Limb (tissue), 2 donors: ENCODE measurements at regions not wholly inside any gene's neighbourhood (a gene's known extent, or its start where the extent isn't known, plus 50 kb on each side); places are given as distances from the start of the nearest gene placed in this dataset.

Experiments
- DNase-seq, 2 donors: peaks; one replicate each; pipeline ENCODE4 v3.0.0-alpha.2; 2016; ENCODE audit errors: extremely low spot score in 2 of 2

DNA sequence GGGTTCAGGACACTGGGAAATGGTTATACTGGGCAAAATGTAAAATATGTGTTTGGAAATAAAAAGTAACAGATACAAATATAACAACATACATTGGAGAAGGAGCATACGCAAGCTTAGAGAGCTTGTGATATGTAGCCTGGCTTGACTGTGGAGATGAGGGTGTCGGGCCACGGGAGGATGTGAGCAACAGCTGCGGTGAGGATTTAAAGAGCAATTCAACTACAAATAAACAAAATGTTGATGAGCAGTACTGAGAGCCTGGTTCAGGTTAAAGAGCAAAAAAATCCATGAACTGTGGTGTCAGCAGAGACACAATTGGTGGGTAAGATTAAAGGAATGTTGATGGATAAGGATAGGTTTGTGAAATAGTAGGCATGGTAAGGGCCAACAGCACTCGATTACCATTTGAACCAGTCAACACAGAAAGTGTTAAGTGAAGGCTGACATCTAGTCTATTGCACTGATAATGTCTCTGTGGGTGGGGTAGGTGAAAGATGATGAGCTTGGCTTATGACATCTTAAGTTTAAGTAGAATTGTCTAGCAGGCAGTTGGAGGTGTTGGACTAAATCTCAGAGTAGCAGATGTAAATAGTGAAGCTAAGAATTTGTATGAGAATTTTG lies 723.2 kb downstream of the EPM2A start:
- no peak for DNase-seq

DNA sequence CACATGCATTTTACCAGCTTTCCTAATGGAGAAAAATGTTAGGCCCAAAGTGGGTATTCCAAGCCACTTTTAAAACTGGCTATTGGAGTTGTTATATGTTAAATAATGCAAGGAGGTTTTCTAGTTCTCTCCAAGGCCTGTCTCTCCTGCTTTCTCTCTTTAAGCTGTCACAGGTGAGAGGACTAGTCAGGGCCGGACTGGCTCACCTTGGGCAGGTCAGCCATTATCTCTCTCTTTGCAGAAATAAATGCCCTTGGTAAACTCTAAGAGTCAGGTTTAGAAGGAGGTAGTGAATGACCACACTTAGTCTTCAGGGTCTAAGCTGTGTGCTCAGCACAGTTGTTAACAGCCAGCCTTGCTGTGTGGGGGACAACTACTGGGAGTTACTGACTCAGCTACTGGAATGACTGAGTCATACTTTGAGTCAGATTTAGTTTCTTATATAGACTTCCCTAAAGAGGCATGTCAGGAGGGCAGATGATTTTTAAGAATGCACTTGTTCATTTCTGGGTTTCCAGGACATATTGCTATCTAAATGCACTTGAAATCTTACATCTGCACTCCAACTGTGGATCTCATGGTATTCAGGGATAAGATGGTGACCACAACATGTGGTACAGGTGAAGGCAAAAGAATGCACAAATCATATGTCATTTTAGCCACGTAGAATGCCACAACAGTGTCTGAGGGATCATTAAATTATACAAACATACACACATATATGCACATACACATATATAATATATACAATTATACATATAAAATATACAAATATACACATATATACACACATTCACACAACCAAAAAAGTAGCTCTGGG lies 719.4 kb downstream of the EPM2A start:
- DNase-seq, result no peak

DNA sequence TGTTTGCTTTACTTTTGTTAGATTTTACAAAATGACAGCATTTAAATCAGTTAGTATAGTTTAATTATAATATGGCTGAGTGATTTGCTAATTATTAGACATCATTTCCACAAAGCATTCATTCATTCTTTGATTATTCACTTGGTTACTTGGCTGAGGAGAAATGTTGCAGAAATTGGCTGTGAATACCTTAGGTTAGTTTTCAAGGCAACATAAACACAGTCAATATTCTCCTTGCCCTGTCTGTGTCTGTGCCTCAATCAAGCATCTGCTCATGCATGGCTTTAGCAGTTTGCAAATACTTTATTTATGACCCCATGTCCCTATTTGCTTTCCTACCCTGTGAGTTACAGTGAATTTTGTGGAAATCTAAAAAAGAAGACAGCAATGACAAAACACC lies 718.3 kb downstream of the EPM2A start:
- no peak for DNase-seq

DNA sequence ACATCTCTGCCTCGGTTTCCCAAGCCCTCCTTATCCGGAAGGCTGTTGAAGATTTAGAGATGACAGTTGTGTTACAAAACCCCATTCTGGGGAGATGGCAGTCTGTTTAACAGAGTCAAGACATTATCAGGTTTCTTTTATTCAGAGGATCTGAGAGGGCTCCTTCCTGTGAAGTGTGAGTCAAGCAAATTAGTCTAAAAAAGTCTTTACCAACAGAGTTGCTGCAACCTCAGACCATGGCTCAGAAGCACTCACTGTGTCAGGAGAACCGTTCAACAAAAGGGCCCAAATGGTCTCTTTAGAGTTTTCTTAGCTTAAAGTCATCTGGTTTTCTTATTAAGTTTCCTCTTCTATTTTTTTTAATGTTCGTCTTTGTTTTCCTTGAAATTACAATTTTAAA lies 717.8 kb downstream of the EPM2A start:
- no peak for DNase-seq

DNA sequence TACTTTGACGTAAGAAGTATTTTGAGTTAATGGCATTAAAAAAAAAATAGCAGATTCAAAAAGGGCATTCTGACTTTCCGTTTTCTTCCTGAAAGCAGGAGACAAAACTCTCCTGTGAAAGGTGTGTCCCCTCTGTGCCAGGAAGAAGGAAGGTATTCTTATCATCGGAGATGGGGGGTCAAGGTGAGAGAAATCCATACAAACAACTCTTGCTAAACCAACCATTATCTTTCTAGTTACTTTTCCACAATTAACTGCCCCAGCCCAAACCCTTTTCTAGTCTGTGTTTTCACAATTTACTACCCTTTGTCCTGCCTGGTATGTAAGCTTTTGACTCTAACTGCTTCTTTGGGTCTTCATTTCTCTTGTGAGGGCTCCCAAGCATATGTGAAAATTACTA lies 717.3 kb downstream of the EPM2A start:
- DNase-seq, result no peak

DNA sequence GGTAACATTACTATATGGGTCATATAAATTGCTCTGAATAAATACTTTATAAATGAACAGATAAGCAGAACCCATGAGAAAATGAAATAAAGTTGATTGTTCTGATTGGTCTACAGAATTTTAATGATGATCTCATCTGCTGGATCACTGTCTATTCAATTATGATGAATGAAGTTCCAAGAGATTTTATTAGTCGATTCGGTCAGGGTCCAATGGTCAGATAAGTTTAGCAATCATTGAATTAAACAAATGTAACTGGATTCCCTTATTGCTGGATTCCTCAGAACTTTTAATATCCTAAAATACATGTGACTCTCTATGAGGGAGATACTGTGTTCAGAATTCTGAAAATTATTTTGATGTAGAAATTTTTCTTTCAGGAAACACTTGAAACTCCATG lies 715.2 kb downstream of the EPM2A start:
- DNase-seq, result no peak

DNA sequence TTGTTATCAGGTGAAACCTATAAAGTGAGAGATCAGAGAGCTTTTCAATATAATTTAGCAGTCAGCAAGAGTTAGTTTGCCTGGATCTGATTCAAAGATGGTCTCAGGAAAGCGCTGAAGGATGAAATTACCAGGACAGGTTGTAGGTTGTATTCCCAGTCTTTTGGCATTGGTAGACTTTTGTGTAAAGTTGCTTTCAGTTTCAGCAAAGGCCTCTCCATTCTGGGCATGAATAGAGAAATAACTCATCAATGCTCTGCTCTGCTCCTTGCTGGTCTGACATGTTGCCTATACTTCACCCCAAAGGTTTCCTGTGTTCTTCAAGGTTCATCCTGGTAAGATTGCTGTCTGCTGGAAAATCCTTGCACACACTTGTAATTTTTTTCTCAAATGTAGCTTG lies 714.8 kb downstream of the EPM2A start:
- DNase-seq, result no peak

DNA sequence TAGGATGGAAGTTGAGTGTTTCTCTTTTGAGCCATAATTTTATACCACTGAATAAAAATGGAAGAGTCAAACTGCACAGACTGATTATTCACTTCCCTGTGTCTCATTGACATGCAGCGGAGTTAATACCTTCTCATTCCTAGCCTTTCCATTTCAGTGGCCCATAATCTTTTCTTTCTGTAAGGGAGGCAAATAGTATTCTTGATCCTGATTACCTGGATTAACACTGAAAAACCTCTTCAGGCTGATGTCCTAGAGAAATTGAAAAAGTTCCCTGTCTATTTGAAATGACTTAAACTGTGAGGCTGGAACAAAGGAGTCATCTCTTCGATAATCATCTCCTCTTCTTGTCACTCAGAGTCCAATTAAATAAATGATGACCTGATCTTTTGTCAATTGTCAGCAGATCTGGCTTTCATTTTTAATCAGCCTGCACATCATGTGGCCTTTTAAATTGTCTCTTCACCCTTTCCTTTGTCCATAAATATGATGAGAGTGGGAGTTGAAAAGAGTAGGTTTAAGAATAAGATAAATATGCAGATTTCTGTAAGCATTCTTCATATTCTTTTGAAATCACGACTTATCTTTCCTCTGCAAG lies 713.0 kb downstream of the EPM2A start:
- DNase-seq, result no peak

DNA sequence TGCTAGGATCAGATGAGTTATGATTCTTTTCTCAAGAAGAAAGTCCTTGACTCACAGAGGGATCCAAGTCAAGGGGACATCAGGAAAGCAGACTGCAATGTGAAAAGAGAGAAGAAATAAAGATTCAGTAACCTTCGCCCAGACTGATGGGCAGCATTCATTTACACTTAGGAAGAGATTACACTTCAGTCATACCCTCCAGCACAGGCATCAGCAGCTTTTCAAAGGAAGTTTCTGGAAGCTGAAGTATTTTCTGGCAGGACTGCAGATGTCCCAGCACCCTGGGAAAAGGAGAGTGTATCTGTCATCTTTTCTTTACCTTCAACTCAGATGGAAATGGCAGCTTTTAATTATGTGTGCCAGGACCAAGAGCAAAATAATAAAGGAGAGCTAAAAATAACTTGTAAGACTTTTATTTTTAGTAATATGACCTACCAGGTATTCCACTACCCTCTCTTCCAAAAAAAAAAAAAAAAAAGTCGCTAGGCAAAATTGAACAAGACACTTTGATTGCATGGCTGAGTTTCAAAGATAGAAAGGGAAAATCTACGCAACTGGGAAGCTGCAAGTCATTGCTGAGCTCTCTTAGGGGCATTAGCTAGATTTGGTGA lies 712.1 kb downstream of the EPM2A start:
- DNase-seq, result no peak

DNA sequence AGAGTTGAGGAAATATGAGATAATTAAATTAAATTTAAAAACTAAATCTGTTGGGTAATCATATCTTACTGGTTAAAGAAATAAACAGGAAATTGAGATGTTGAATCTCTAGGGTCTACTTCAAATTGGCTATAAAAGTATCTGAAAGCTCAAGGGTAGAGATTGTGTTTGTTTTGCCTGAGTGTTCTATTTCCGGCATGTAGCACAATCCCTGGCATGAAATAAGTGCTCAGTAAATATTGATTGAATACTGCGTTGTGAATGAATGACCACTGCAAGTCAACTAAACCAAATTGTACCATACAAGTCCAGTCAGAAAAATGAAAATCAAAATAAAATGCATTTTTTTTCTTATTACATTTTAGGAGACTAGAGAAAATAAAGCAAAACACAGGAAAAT lies 709.8 kb downstream of the EPM2A start:
- no peak for DNase-seq

DNA sequence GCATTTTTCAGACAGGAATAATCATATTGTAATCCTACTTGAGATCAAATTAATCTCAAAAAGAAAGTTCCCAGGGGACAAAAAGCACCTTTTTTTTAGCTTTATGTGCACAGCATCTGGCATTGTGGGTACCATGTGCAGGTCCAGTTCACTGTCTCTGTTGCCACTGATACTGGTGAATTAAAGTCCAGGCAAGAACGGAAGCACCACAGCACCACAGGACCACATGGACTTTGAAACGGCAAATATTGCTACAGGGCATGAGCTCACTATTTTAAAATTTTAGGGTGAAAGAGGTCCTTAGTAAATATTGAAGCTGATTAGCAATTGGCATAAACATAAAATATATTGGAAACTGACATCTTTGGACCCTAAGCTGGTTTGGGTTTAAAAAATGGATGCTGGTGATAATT lies 709.0 kb downstream of the EPM2A start:
- DNase-seq, result no peak

DNA sequence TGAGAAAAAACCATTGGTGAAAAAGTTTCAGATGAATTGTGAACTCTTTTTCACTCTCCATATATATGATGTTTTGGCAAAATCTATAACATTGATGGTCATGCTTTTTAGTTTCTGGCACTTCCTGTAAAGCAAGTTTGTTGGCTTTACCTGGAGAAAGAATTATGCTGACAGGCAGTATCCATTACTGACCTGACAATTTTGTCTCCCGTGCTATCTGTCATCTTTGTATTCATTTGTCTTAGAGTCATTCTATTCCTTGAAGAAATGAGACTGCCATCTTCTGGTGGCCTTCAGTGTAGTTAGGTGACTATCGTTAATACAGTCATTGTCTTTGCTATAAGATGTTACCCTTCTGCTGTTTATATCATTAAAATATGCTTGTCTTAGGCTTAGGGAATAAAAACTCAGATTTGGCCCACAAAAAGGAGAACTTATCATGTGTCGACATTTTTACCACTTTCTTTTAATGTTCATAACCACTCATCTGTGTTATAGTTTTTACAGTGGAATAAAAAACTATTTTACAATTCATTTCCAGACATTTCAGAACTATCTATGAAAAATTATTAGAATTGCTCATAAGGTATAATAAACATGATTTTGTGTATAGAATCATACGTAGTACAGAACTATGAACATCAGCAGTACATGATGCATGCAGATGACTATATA lies 707.0 kb downstream of the EPM2A start:
- no peak for DNase-seq

DNA sequence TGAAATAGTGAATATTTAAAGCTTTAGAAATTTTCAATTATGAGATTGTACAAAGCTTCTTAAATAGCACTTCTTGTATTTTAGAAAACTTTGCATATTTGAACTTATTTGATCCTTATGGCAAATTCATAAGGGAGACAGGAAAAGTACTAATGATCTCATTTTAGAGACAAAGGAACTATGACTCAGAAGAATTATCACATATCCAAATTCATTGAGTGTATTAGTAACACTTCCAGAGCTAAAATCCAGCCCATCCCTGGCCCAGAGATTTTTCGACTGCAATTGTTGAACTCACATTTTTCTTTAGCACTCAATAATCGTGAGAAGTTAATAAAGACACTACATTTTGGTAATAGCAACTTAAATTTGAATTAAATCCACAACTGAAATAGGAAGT lies 704.3 kb downstream of the EPM2A start:
- no peak for DNase-seq

DNA sequence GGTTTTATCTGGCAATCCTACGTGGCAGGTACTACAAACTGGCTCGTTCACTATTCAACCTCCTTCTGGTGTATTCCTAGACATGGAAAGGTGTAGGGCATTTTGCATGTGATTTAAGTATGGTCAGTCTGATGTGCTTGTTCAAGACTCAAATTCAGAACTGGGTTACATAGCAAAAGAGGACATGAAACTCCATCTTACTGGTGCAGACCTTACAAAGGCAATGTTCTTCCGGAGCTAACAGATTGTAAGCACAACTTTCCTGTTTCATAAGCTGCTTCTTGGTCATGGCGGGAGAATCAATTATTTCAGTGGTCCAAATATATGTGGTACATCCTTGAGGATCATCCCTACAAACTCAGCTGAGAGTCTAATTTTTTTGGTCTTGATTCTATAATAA lies 703.4 kb downstream of the EPM2A start:
- no peak for DNase-seq

DNA sequence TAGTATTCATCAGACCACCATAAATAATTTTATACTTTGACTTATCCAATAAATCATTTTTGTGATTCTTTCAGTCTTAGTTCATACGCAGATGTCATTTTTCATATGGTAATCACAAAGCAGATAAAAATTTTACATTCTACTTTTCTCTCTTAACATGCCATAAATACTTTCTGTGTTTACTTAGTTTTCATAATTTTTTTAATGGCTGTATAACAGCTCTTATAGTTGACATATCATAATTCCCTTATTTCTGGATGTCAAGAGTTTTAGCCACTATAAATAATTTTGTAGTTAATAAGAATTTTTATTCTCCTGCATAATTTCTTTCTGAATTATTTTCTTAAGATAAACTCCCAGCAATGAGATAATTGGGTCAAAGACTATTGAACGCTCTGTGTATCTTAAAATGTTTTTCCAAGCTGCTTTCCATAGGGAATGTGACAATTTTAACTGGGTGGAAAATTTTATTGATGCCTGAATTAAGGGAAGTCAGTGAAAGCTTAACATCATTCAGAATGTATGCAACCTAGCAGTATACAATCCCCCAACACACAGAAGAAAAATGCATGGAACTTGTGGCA lies 702.7 kb downstream of the EPM2A start:
- no peak for DNase-seq

DNA sequence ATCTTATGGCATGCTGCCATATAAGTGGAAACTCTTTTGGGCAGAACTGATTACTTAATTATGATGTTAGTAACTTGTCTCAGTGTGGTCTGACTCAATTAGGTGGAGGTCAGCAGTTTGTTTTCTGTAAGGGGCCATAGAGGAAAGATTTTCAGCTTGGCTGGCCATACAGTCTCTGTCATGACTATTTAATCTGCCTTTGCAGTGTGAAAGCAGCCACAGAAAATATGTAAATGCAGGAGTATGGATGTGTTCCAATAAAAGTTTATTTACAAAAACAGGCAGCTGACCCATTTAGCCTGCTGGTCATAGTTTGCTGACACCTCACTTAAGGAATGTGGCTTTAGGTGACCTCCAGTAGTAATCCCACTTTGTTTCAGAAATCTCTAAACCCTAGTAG lies 700.7 kb downstream of the EPM2A start:
- no peak for DNase-seq

DNA sequence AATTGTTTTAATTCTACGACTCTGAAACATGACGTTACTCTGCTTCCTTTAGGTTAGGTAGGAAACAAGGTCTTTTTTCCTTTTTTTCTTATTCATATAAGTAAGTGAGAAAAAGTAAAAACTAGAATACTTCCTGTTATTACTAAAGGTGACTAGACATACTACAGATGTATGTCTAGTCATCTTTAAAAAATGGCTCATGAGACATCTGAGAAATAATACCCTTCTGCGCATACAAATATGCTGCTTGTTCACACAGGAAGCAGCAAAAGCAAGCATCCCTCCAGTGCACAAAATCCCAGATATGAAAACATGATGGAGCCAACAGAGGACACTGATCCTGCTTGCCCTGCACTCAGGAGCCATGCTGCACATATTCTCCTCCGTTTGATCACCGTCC lies 699.1 kb downstream of the EPM2A start:
- no peak for DNase-seq

DNA sequence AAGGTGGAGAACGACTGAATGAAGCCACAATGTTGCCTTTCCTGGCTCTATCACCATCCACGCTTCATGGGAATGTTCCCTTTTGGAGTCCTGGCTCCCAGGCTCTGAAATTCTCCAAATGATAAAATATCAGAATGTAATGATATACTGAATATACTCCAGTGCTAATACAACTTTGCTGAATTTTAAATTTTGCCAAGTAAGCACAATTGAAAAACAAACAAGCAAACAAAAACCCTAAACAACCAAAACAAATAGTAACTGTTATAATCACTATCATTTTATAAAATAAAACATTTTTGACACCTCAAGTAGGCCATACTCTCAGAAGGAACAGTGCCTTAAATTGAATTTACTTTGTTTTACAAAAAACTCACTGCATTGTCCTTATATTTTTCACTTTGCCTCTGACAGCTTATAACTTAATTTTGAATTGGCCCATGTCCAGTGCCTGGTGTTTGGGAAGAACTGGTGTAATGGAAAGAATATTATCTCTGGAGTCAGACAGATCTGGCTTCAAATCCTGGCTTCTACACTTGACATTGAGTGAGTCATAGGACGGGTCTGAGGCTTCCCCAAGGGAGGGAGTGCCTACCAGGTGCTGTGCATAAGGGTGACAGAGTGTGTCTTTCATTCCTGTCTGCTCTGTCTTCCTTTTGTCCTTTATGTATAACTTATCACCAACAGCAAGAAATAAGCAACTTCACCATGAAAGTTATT lies 698.3 kb downstream of the EPM2A start:
- no peak for DNase-seq

DNA sequence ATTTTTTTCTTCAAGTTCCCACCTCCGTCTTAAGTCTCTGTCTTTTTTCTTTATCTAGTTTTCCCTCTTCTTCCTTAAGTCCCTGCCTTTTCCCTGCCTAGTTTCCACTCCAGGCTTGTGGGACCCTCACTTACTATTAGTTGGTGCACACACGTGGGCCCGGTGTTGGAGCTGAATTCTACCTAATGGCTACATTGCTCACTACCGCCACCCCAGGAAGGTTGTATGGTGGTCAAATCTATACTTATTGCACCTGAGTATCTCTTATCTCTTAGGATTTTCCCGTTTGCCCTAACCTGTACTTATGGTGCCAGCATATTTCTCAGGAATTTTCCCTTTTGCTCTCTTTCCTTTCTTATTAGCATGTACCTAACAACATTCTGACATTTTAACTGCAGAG lies 692.8 kb downstream of the EPM2A start:
- no peak for DNase-seq

DNA sequence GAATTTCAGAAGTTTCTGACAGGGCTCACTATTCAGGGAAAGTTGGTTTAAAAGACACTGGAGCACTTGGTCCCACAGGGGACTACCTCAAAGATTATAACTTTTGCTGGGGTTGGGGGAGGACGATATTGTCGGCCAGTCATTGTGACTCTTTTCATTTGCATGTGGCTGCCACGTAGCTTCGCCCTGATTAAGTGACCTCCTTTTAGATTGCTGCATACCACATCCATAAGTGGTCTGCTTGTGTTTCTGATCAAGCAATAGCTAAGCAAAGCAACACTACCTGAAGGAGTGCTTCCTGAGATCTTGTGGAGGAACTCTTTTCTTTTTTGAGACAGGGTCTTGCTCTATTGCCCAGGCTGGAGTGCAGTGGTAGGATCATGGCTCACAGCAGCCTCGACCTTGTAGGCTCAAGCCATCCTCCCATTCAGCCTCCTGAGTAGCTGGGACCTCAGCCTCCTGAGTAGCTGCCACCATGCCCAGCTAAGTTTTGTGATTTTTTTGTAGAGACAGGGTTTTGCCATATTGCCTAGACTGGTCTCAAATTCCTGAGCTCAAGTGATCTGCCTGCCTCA lies 691.3 kb downstream of the EPM2A start:
- no peak for DNase-seq
